Activated T-cell treated with anti-CD3 and anti-CD28 coated beads, Interleukin-2, amount 50 U/mL, for 48 hours (primary cell): ENCODE measurements at regions not wholly inside any gene's neighbourhood (a gene's known extent, or its start where the extent isn't known, plus 50 kb on each side); places are given as distances from the start of the nearest gene placed in this dataset.
"Not testable (repeated sequence)": the region's sequence is repeated elsewhere in the genome, so short reads cannot be mapped to it uniquely, and the experiment has no call there.

Experiments used
- DNase-seq, 2 experiments: peaks; one replicate each; pipeline ENCODE4 v3.0.0-alpha.2; 2020

DNA sequence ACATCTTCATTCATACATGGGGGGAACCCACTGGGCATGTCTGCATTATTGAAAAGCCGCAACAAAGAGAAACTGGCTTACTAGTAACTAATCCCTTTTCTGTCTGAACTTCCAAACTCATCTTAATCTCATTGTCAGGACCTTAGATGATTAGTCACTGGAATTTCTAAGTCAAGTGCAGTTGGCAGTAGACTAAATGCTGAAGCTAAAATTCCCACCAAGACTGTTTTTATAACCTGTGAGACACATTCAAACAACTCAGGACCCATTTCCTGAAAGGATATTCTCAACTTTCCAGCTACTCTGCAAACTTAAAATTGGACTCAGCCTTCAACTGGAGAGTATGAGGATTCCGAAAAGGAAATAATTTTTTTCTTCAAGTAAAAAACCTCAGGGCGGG is 94.8 kb upstream of the SCAF8 start:
- DNase-seq = no peak

- not testable (repeated sequence) for DNase-seq
Observed at GRCh38 chr6:154639196-154639595, 94.0 kb upstream of the SCAF8 start.

DNA sequence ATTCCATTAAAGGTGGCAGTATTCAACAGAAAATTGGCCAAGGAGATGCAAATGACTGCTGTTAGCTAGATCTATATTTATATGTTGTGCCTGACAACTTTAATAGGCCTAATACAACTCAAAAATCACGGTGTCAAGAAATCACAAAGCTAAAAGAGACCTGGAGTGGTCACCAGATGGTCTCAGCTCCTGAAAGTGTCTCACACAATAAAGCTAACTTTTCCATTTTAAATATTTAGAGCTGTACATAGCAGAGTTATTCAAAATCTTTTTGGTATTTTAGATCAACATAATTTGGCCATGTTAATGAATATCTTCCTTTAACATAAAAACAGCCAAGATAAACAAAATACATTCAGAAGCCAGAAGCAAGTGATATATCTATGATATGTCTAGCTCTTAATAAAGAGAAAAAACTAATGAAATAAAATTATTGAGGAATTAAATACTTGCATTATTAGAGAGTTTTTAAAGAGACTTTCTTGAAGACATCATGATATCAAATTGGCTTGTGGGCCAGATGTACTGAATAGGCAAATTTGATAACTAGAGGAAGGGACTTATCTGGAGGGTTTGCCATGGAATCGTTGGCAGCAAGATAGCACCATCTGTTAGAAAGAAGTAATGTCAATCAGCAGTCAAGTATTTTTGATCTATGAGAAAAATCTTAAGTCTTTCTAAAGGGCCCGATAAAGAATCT is 84.9 kb upstream of the SCAF8 start:
- DNase-seq = no peak

GRCh38 chr6:154648888-154649205 is 84.4 kb upstream of the SCAF8 start:
- DNase-seq = no peak

DNA sequence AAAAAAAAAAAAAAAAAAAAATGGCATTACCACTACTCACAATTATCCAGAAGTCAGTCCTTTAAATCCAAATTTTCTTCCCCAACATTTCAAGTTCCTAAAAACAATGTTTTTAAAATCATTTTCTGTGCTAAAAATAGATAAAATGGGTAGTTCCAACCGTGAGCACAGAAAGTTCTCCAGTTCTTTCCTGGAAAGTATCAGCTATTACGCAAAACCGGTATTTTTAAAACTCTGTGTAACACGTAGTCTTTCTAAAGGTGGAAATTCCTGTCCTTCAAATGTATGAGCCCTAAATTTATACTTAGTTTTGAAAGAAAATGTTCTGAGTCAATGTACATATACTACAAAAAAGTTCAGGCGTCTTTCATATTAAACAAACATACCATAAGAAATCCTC is 83.5 kb upstream of the SCAF8 start:
- DNase-seq = no peak

DNA sequence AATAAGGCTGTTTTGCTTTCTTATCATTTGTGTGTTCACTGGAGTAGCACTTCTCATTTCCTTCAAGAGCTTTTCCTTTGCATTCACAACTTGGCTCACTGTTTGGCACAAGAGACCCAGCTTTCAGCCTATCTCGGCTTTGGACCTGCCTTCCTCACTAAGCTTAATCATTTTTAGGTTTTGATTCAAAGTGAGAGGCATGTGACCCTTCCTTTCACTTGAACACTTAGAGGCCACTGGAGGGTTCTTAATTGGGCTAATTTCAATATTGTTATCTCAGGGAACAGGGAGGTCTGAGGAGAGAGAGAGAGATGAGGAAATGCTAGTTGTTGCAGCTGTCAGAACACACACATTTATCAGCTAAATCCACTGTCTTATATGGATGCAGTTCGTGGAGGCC is 82.9 kb upstream of the SCAF8 start:
- no peak for DNase-seq

GRCh38 chr6:154651656-154652055 is 81.6 kb upstream of the SCAF8 start:
- DNase-seq = no peak

DNA sequence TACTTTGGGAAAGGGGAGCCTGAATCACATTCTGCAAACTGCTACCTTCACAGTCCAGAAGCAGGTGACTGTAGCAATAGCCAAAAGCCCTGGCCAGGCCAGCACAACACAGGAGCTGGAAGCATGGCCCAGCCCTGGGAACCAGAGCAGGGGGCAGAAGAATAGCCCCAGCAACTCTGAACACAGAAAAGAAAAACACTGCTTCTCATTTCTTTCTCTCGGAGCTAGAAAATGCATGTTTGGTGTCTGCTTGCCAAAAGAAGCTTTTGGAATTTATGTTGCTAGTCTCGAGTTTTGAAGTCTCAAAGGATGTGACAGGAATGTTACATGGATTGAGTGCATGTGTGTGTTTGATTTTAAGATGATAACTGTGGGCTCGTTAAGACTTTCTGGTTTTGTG is 79.8 kb upstream of the SCAF8 start:
- DNase-seq = no peak

- no peak for DNase-seq
Observed at GRCh38 chr6:154653853-154654252, 79.4 kb upstream of the SCAF8 start.

DNA sequence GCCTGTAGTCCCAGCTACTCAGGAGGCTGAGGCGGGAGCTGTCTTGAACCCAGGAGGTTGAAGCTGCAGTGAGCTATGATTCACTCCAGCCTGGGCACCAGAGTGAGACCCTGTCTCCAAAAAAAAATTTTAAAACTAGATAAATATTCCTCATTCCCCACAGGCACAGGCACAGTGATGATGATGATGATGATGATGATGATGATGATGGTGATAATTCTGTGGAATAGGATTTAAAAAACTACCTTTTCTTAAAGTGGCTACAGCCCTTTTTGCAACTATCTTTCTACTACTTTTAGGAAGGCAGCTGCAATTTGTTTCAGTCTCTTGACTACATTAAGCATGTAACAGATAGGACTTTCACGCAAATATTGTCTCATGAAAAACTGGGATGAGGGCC is 76.6 kb upstream of the SCAF8 start:
- no peak for DNase-seq

- no peak for DNase-seq
Observed at GRCh38 chr6:154661768-154662167, 71.4 kb upstream of the SCAF8 start.

- no peak for DNase-seq
Observed at GRCh38 chr6:154664287-154664686, 68.9 kb upstream of the SCAF8 start.

- DNase-seq = no peak
Observed at GRCh38 chr6:154668156-154668555, 65.1 kb upstream of the SCAF8 start.

- no peak for DNase-seq
Observed at GRCh38 chr6:154672086-154672485, 61.1 kb upstream of the SCAF8 start.

GRCh38 chr6:154673919-154674318 is 59.3 kb upstream of the SCAF8 start:
- no peak for DNase-seq

DNA sequence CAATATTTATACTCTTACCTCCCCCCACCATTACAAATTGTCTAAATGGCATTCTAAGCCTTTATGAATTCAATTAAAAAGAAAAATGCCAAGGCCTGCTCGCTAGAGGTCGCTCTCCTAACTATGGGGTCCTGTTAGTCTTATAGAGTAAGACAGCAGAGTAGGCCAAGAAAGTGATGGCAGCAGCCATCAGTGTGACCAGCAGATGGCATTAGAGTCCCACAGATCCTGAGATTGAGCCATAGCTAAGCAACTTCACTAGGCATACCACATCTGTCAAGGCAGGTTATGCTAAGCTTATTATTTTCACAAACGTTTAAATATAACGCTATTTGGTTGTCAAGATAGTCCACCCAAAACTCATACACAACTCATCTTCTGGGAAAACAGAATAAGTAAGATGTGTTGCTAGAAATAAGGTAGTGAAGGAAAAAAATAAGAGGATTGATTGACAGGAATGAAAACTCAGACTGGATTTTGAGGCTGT is 57.6 kb upstream of the SCAF8 start:
- peak; percentile 87 to 89 for DNase-seq

- DNase-seq = no peak
Observed at GRCh38 chr6:154682633-154683125, 50.5 kb upstream of the SCAF8 start.
